HG02798 (cell line): ENCODE measurements at regions not wholly inside any gene's neighbourhood (a gene's known extent, or its start where the extent isn't known, plus 50 kb on each side); places are given as distances from the start of the nearest gene placed in this dataset.
"Not testable (repeated sequence)": the region's sequence is repeated elsewhere in the genome, so short reads cannot be mapped to it uniquely, and the experiment has no call there.

Experiments used
- ATAC-seq: cut with Tn5 transposase; IDR thresholded peaks from one replicate; pipeline ENCODE4 v1.9.1; 2021; ENCODE audit warnings: mild to moderate bottlenecking; ENCODE audit not compliant: unreplicated experiment, poor library complexity

- no peak for ATAC-seq
Measured at GRCh38 chr3:105232553-105232952, 134.2 kb upstream of the ALCAM start.

GRCh38 chr3:105233010-105233409 lies 133.7 kb upstream of the ALCAM start:
- ATAC-seq, result no peak

GRCh38 chr3:105235221-105235620 lies 131.5 kb upstream of the ALCAM start:
- no peak for ATAC-seq

GRCh38 chr3:105235785-105236184 lies 130.9 kb upstream of the ALCAM start:
- no peak for ATAC-seq

- ATAC-seq, result no peak
Measured at GRCh38 chr3:105238367-105238766, 128.3 kb upstream of the ALCAM start.

GRCh38 chr3:105243076-105243475 lies 123.6 kb upstream of the ALCAM start:
- no peak for ATAC-seq

- ATAC-seq, result no peak
Measured at GRCh38 chr3:105246536-105246935, 120.2 kb upstream of the ALCAM start.

GRCh38 chr3:105253225-105253624 lies 113.5 kb upstream of the ALCAM start:
- no peak for ATAC-seq

- ATAC-seq, result no peak
Measured at GRCh38 chr3:105254154-105254553, 112.6 kb upstream of the ALCAM start.

- no peak for ATAC-seq
Measured at GRCh38 chr3:105255350-105255749, 111.4 kb upstream of the ALCAM start.

GRCh38 chr3:105259496-105259895 lies 107.2 kb upstream of the ALCAM start:
- no peak for ATAC-seq

GRCh38 chr3:105260385-105260784 lies 106.3 kb upstream of the ALCAM start:
- no peak for ATAC-seq

GRCh38 chr3:105274536-105274935 lies 92.2 kb upstream of the ALCAM start:
- ATAC-seq, result no peak

GRCh38 chr3:105274958-105275357 lies 91.8 kb upstream of the ALCAM start:
- no peak for ATAC-seq

- ATAC-seq, result no peak
Measured at GRCh38 chr3:105277656-105278055, 89.1 kb upstream of the ALCAM start.

GRCh38 chr3:105278688-105279087 lies 88.0 kb upstream of the ALCAM start:
- ATAC-seq, result no peak

GRCh38 chr3:105281989-105282388 lies 84.7 kb upstream of the ALCAM start:
- ATAC-seq, result no peak

- no peak for ATAC-seq
Measured at GRCh38 chr3:105284876-105285275, 81.8 kb upstream of the ALCAM start.

GRCh38 chr3:105285653-105286241 lies 81.0 kb upstream of the ALCAM start:
- no peak for ATAC-seq

GRCh38 chr3:105293441-105293840 lies 73.3 kb upstream of the ALCAM start:
- no peak for ATAC-seq

- ATAC-seq, result not testable (repeated sequence)
Measured at GRCh38 chr3:105296182-105296822, 70.4 kb upstream of the ALCAM start.

- no peak for ATAC-seq
Measured at GRCh38 chr3:105304487-105304886, 62.2 kb upstream of the ALCAM start.
